ENCODE measurements at regions not wholly inside any gene's neighbourhood (a gene's known extent, or its start where the extent isn't known, plus 50 kb on each side); places are given as distances from the start of the nearest gene placed in this dataset.

GRCh38 chr15:25568751-25569150 is 129.9 kb upstream of the UBE3A start:
- H3K14ac ChIP-seq (ENCODE audit: insufficient read length) = no peak overlapping the region
- no peaks in the 10 kb centered on the region for H3K36me3 ChIP-seq (ENCODE audit: control insufficient read depth in 2 of 4, insufficient read depth in 4 of 4, low read length in 3 of 4)
- H3K79me2 ChIP-seq (ENCODE audit: control insufficient read depth in 1 of 2, insufficient read depth in 2 of 2, low read length in 2 of 2) = no peaks in the 10 kb centered on the region
- H3K9me3 ChIP-seq (ENCODE audit: insufficient read depth in 2 of 2, low read depth in 1 of 2, low read length in 1 of 2) = 0 out of 4 replicates have a peak, but pooled peaks cover 0 to 3% of the 10 kb centered on the region in 2 experiments
- H2BK120ac ChIP-seq (replicated peaks; ENCODE audit: low read depth, low read length) = no peak overlapping the region
- no peak overlapping the region for H2BK15ac ChIP-seq (ENCODE audit: low read length)
- H3K4me1 ChIP-seq (replicated peaks in 1 of 4; ENCODE audit: control insufficient read depth in 3 of 4, insufficient read depth in 4 of 4, low read length in 3 of 4) = peaks cover 0 to 2% (median 0%) of the 10 kb centered on the region in 4 experiments; a peak in 3 of 7 replicates
- no peak overlapping the region for H3K18ac ChIP-seq (ENCODE audit: extremely low read depth, low read length)
- no peak overlapping the region for H3K27ac ChIP-seq (ENCODE audit: low read depth, low read length)
- peaks cover 3% of the 10 kb centered on the region; the same call in 1 of the 2 replicates for H3K23me2 ChIP-seq (ENCODE audit: low read depth, low read length)
- H2BK12ac ChIP-seq (ENCODE audit: low read depth, low read length) = no peak overlapping the region
- no peak overlapping the region for H4K91ac ChIP-seq (replicated peaks; ENCODE audit: insufficient read length, low read length)
- ChIA-PET CTCF (ENCODE audit: partially characterized antibody) (interaction anchor here (1.1 to 1.2 kb wide), 2 partner anchors 58 to 141 kb away, joined by 3 read pairs; no protein-coding TSS in a partner anchor), POLR2A (ENCODE audit: partially characterized antibody) (interaction anchor here (1.1 to 1.4 kb wide), 2 partner anchors 9 to 44 kb away, joined by 3 to 5 read pairs; no protein-coding TSS in a partner anchor)
- H2BK20ac ChIP-seq (ENCODE audit: low read length) = no peak overlapping the region
- no peak overlapping the region for H3K9ac ChIP-seq (replicated peaks in 1 of 4; ENCODE audit: extremely low read depth in 1 of 4, low read depth in 3 of 4, low read length in 3 of 4)
- no peak overlapping the region for H3K56ac ChIP-seq (replicated peaks; ENCODE audit: insufficient read length, low read depth, low read length)
- DNase-seq (ENCODE audit: low read depth in 1 of 2, low spot score in 2 of 2) (no peak), FAIRE-seq (no peak)
- TF ChIP-seq SP2 (IDR thresholded peaks at IDR 0.05; ENCODE audit: low read length) = no peak
- no peak for TF ChIP-seq CTCF (IDR thresholded peaks at IDR 0.05; ENCODE audit: control extremely low read depth in 1 of 3, insufficient read depth in 1 of 3, low read depth in 1 of 3, low read length in 3 of 3)
- TF ChIP-seq POLR2A (IDR thresholded peaks at IDR 0.05; ENCODE audit: control extremely low read depth in 1 of 2, low read depth in 2 of 2, low read length in 2 of 2) = no peak
- no peak for TF ChIP-seq MAX (IDR thresholded peaks at IDR 0.05)
- no peak for TF ChIP-seq SIRT6 (IDR thresholded peaks at IDR 0.05; ENCODE audit: low read length)
- no peak for TF ChIP-seq CBX8 (IDR thresholded peaks at IDR 0.05; ENCODE audit: borderline replicate concordance, low read depth, low read length)
- TF ChIP-seq CREB1 (IDR thresholded peaks at IDR 0.05) = no peak
- TF ChIP-seq RFX5 (IDR thresholded peaks at IDR 0.05; ENCODE audit: borderline replicate concordance, low read depth, low read length) = no peak
- H3K4me2 ChIP-seq (ENCODE audit: insufficient read depth in 1 of 2, low read depth in 2 of 2, low read length in 2 of 2) = no peak overlapping the region
- H4K20me1 ChIP-seq (replicated peaks in 1 of 2; ENCODE audit: control insufficient read depth in 1 of 2, insufficient read depth in 2 of 2, low read length in 2 of 2) = no peaks in the 10 kb centered on the region
- no peak overlapping the region for H2AK5ac ChIP-seq (ENCODE audit: low read depth, low read length)
- no peak overlapping the region for H2AFZ ChIP-seq (ENCODE audit: low read length)
- H4K8ac ChIP-seq (ENCODE audit: extremely low read depth, insufficient read depth, low read length) = no peak overlapping the region
- no peak overlapping the region for H4K5ac ChIP-seq (ENCODE audit: insufficient read length, low read depth, low read length)
- no peaks in the 10 kb centered on the region; a peak in 1 of 7 replicates for H3K27me3 ChIP-seq (replicated peaks in 1 of 4; ENCODE audit: control insufficient read depth in 3 of 4, extremely low read depth in 1 of 4, insufficient read depth in 3 of 4, low read length in 3 of 4)
- no peak overlapping the region for H3K4ac ChIP-seq (replicated peaks; ENCODE audit: insufficient read length, low read depth, low read length)
- H2BK5ac ChIP-seq (ENCODE audit: low read depth, low read length) = no peak overlapping the region
- 87% methylated on average over 7 of the region's 7 CpGs; no CpG with 5 or more reads in 1 of the 2 experiments for WGBS, 2 experiments (ENCODE audit: extremely low coverage in 1 of 2, insufficient coverage in 1 of 2, insufficient read length in 1 of 2, insufficient replicate concordance in 2 of 2, low coverage in 1 of 2, low lambda C conversion rate in 2 of 2, missing lambda C conversion rate in 1 of 2)
- no peak overlapping the region for H3K4me3 ChIP-seq (ENCODE audit: extremely low read depth in 1 of 4, insufficient read depth in 2 of 4, low read depth in 3 of 4, low read length in 4 of 4)
- no peaks in the 10 kb centered on the region for H3K79me1 ChIP-seq (ENCODE audit: low read depth, low read length)
- H3K23ac ChIP-seq (ENCODE audit: insufficient read length) = no peak overlapping the region
